ENCODE measurements at regions not wholly inside any gene's neighbourhood (a gene's known extent, or its start where the extent isn't known, plus 50 kb on each side); places are given as distances from the start of the nearest gene placed in this dataset.

DNA sequence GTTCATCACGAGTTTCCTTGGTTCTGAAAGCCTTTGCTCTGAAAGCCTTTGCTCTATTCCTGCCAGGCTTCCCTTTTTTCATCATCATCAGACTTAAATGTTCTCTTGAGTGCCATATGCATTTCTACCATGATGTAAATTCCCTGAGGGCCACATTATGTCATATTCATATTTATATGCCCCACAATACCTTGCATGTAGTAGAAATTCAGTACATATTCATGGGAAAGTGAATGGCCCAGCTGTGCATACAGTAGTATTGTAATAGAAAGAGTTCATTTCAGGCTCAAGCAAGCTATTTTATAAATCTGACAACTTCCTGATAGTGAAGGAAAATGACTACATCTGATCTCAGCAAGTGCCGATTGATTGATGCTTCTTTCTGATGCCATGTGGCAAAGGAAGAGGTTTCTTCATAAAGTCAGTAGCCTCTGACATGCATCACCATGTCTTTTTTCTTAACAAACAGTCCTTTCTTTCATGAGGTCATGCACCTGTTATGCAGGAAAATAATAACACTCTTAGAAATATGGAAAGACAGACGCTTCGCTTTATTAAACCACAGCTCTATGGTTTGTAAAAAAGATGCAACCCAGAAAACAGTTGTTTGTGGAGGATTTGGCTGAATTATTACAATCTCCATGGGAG lies 308.7 kb downstream of the SAMD5 start:
- DNase-seq (ENCODE audit: low read depth in 4 of 6, low spot score in 6 of 6), result no peak
- Histone ChIP-seq H3K9me3 (ENCODE audit: control insufficient read depth, insufficient read depth, low read length) (no peaks in the 10 kb centered on the region), H3K4me1 (ENCODE audit: control insufficient read depth, insufficient read depth, low read length) (no peaks in the 10 kb centered on the region), H3K36me3 (ENCODE audit: control insufficient read depth, insufficient read depth, low read length) (no peaks in the 10 kb centered on the region), H3K27me3 (ENCODE audit: control insufficient read depth, insufficient read depth, low read length) (no peaks in the 10 kb centered on the region), H3K27ac (ENCODE audit: low read depth, low read length) (no peak overlapping the region), H3K4me3 (ENCODE audit: low read depth, low read length) (no peak overlapping the region)
- 50% methylated on average over 1 of the region's 4 CpGs for WGBS (ENCODE audit: insufficient coverage)

DNA sequence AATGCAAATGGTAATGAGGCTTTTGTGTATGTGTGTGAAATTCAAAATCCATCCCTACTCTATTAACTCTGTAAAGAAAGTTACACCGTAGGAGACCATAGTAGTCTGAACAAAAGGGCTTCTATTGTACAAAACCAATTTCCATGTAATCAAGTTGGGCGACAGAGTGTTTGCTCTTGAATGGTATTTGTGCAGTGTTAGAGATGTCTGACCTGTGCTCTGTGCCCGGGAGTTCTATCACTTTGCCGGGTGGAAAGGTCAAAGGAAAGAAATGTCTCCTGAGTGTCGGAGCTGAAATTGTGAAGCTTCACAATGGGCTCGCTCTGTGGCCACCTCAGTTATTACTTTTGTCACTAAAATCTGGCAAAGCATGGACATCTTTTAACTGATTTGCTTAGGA lies 312.0 kb downstream of the SAMD5 start:
- no peaks in the 10 kb centered on the region for H3K9me3 ChIP-seq (ENCODE audit: control insufficient read depth, insufficient read depth, low read length)
- H3K27ac ChIP-seq (ENCODE audit: low read depth, low read length), result no peak overlapping the region
- 20% methylated on average over 2 of the region's 6 CpGs for WGBS (ENCODE audit: insufficient coverage)
- DNase-seq (ENCODE audit: low read depth in 4 of 6, low spot score in 6 of 6), result no peak
- no peak overlapping the region for H3K4me3 ChIP-seq (ENCODE audit: low read depth, low read length)
- H3K27me3 ChIP-seq (ENCODE audit: control insufficient read depth, insufficient read depth, low read length), result no peaks in the 10 kb centered on the region
- H3K36me3 ChIP-seq (ENCODE audit: control insufficient read depth, insufficient read depth, low read length), result no peaks in the 10 kb centered on the region
- no peaks in the 10 kb centered on the region for H3K4me1 ChIP-seq (ENCODE audit: control insufficient read depth, insufficient read depth, low read length)

DNA sequence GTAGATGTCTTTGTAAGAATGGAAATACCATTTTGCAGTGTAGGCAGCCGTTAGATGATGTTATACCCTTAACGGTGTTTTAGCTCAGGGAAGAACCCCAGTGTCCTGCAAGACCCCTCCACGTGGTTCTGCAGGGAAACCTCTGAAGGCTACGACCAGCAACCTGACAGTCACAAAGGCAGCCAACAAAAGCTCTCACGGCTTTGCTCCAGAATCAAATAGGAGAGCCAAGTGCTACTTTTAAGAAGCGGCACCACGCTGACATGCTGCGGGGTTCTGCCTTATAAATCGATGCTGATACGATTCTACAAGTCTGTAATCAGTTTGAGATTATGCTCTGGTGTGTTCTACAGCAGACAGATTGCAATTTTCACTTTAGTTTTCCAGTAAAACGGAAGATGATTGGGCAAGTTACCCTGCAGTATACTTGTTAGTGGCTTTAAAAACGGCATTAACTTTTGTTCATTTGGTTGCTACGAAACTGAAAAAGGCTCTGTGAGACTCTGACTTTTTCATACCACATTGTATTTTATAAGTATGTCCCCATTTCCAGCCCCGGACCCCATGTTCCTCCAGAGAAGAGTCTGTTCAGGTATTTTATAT lies 312.9 kb downstream of the SAMD5 start:
- Histone ChIP-seq H3K4me3 (ENCODE audit: low read depth, low read length) (no peak overlapping the region), H3K9me3 (ENCODE audit: control insufficient read depth, insufficient read depth, low read length) (no peaks in the 10 kb centered on the region), H3K36me3 (ENCODE audit: control insufficient read depth, insufficient read depth, low read length) (no peaks in the 10 kb centered on the region), H3K27ac (ENCODE audit: low read depth, low read length) (no peak overlapping the region), H3K4me1 (ENCODE audit: control insufficient read depth, insufficient read depth, low read length) (no peaks in the 10 kb centered on the region), H3K27me3 (ENCODE audit: control insufficient read depth, insufficient read depth, low read length) (no peaks in the 10 kb centered on the region)
- WGBS (ENCODE audit: insufficient coverage), result 12% methylated on average over 11 of the region's 14 CpGs
- DNase-seq (ENCODE audit: low read depth in 4 of 6, low spot score in 6 of 6), result peak in 4 of 6 donors; percentile 15 to 79 (median 36)

DNA sequence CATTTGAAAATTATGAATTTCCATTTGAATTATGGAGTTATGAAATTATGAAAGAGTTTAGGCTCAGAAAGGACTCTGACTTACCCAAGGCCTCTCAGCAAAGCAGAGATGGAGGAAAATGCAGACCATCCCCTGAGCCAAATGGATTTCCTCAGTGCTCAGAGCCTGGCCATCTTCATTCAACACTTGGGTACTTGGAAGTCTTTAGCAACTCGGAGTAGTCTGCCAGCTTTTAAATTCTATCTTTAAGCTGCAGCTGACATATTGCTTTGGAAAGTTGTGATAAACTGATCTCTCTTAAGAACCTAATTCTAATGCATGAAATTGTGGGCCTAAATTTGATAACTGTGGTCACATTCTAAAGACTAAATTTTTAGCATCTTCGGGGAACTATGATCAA lies 315.4 kb downstream of the SAMD5 start:
- Histone ChIP-seq H3K4me3 (ENCODE audit: low read depth, low read length) (no peak overlapping the region), H3K4me1 (ENCODE audit: control insufficient read depth, insufficient read depth, low read length) (no peaks in the 10 kb centered on the region), H3K27ac (ENCODE audit: low read depth, low read length) (no peak overlapping the region), H3K27me3 (ENCODE audit: control insufficient read depth, insufficient read depth, low read length) (no peaks in the 10 kb centered on the region), H3K9me3 (ENCODE audit: control insufficient read depth, insufficient read depth, low read length) (no peaks in the 10 kb centered on the region), H3K36me3 (ENCODE audit: control insufficient read depth, insufficient read depth, low read length) (no peaks in the 10 kb centered on the region)
- WGBS (ENCODE audit: insufficient coverage), result no CpG with 5 or more reads among the region's 2 CpGs
- DNase-seq (ENCODE audit: low read depth in 4 of 6, low spot score in 6 of 6), result peak in 1 of 6 donors; percentile 60

DNA sequence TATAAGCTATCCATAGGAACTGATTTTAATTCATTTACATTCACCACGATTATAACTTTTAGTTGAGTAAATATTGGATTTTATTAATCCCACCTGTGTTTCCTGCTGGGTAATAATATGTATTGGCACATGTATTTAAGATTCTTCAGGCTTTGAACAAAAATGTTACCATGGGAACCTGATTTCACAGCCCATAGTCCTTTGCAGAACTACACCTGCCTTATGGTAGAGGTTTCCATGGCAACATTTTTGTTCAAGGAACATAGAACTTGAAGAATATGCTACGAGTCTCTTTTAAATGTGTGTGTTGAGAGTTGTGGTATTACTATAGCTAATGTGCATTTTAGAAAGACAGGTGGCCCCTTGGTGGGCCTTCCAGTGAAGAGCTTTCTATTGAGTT lies 317.4 kb downstream of the SAMD5 start:
- no peak overlapping the region for H3K4me3 ChIP-seq (ENCODE audit: low read depth, low read length)
- H3K36me3 ChIP-seq (ENCODE audit: control insufficient read depth, insufficient read depth, low read length), result no peaks in the 10 kb centered on the region
- WGBS (ENCODE audit: insufficient coverage), result 38% methylated on average over 1 of the region's 2 CpGs
- H3K27ac ChIP-seq (ENCODE audit: low read depth, low read length), result no peak overlapping the region
- H3K9me3 ChIP-seq (ENCODE audit: control insufficient read depth, insufficient read depth, low read length), result no peaks in the 10 kb centered on the region
- no peaks in the 10 kb centered on the region for H3K4me1 ChIP-seq (ENCODE audit: control insufficient read depth, insufficient read depth, low read length)
- DNase-seq (ENCODE audit: low read depth in 4 of 6, low spot score in 6 of 6), result peak in 4 of 6 donors; percentile 31 to 94 (median 56)
- H3K27me3 ChIP-seq (ENCODE audit: control insufficient read depth, insufficient read depth, low read length), result no peaks in the 10 kb centered on the region

DNA sequence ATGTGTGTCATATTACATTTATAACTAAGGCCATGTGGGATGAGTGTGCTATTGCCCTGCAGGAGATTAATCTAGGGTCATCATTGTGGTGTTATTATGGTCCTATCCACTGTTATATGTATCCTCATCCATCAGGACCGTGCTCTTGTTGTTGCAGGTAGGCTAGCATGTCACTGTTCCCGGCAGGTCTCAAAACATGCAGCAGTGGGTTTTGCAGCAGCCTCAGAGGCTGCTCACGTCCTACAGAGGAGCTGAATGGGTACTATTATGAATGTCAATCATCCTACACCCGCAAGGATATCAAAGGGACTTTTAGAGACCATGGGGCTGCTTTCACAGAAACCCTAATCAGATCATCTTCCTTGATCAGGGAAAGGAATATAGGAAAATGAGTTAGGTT lies 318.2 kb downstream of the SAMD5 start:
- no peak overlapping the region for H3K27ac ChIP-seq (ENCODE audit: low read depth, low read length)
- no peak for DNase-seq (ENCODE audit: low read depth in 4 of 6, low spot score in 6 of 6)
- no peak overlapping the region for H3K4me3 ChIP-seq (ENCODE audit: low read depth, low read length)
- no peaks in the 10 kb centered on the region for H3K36me3 ChIP-seq (ENCODE audit: control insufficient read depth, insufficient read depth, low read length)
- H3K9me3 ChIP-seq (ENCODE audit: control insufficient read depth, insufficient read depth, low read length), result no peaks in the 10 kb centered on the region
- WGBS (ENCODE audit: insufficient coverage), result no CpG with 5 or more reads among the region's 4 CpGs
- no peaks in the 10 kb centered on the region for H3K4me1 ChIP-seq (ENCODE audit: control insufficient read depth, insufficient read depth, low read length)
- no peaks in the 10 kb centered on the region for H3K27me3 ChIP-seq (ENCODE audit: control insufficient read depth, insufficient read depth, low read length)

DNA sequence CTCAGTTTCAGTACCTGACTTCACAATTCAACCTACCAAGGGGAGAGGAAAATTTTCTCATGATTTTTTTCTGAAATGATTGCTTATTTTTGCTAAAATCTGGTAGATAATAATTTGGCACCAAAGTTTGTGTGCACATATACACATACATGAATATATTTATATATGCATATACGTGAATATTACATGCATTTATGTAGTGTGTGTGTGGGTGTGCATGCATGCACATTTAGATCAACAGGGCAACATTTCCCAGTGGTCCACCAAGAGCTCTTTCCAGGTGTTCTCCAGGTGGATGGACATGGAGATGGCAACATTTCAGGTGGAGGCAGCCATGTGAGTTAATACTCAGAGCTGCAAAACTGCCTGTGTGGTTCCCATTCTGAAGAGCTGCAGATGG lies 320.9 kb downstream of the SAMD5 start:
- Histone ChIP-seq H3K27ac (ENCODE audit: low read depth, low read length) (no peak overlapping the region), H3K4me3 (ENCODE audit: low read depth, low read length) (no peak overlapping the region), H3K4me1 (ENCODE audit: control insufficient read depth, insufficient read depth, low read length) (no peaks in the 10 kb centered on the region), H3K9me3 (ENCODE audit: control insufficient read depth, insufficient read depth, low read length) (no peaks in the 10 kb centered on the region), H3K36me3 (ENCODE audit: control insufficient read depth, insufficient read depth, low read length) (no peaks in the 10 kb centered on the region), H3K27me3 (ENCODE audit: control insufficient read depth, insufficient read depth, low read length) (no peaks in the 10 kb centered on the region)
- no peak for DNase-seq (ENCODE audit: low read depth in 4 of 6, low spot score in 6 of 6)
- no CpG with 5 or more reads among the region's 1 CpG for WGBS (ENCODE audit: insufficient coverage)

DNA sequence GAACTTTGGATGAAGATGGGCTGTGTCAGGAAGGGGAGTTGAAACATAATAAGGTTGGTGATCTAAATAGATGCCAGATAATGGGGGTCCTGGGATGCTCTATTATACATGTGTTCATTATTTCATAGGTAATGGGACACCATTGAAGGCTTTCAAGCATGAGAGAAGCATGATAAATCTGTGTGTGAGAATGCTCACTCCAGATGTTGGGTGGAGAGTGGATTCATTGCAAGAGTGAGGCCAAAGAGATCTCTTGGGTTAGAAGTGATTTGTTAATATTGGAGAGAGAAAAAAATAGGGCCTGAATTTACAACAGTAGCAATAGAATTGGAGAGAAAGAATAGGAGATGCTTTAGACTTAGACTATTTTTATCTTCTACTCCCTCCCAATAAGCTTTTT lies 321.3 kb downstream of the SAMD5 start:
- Histone ChIP-seq H3K4me3 (ENCODE audit: low read depth, low read length) (no peak overlapping the region), H3K36me3 (ENCODE audit: control insufficient read depth, insufficient read depth, low read length) (no peaks in the 10 kb centered on the region), H3K9me3 (ENCODE audit: control insufficient read depth, insufficient read depth, low read length) (no peaks in the 10 kb centered on the region), H3K27me3 (ENCODE audit: control insufficient read depth, insufficient read depth, low read length) (no peaks in the 10 kb centered on the region), H3K4me1 (ENCODE audit: control insufficient read depth, insufficient read depth, low read length) (no peaks in the 10 kb centered on the region), H3K27ac (ENCODE audit: low read depth, low read length) (no peak overlapping the region)
- no peak for DNase-seq (ENCODE audit: low read depth in 4 of 6, low spot score in 6 of 6)

DNA sequence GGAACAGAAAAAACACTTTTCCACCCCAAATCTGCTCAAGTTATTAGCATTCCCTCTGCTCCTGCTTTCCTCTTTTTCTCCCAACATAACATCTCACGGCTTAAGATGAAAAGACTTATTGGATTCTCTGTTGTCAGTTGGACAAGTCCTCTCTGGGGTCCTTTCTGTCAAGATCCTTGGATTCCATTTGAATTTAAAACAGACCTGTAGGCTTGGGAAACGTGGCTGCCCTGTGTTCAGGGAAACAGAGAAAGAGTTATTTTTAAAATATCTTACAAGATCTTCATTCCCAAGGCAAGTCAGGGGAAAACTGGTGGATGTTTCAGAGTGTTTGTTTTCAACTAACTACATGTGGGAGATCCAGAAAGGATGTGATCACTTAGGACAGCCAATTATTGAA lies 322.9 kb downstream of the SAMD5 start:
- 60% methylated on average over 1 of the region's 2 CpGs for WGBS (ENCODE audit: insufficient coverage)
- Histone ChIP-seq H3K4me3 (ENCODE audit: low read depth, low read length) (no peak overlapping the region), H3K27me3 (ENCODE audit: control insufficient read depth, insufficient read depth, low read length) (no peaks in the 10 kb centered on the region), H3K27ac (ENCODE audit: low read depth, low read length) (no peak overlapping the region), H3K36me3 (ENCODE audit: control insufficient read depth, insufficient read depth, low read length) (no peaks in the 10 kb centered on the region), H3K4me1 (ENCODE audit: control insufficient read depth, insufficient read depth, low read length) (no peaks in the 10 kb centered on the region), H3K9me3 (ENCODE audit: control insufficient read depth, insufficient read depth, low read length) (no peaks in the 10 kb centered on the region)
- peak in 1 of 6 donors; percentile 5 for DNase-seq (ENCODE audit: low read depth in 4 of 6, low spot score in 6 of 6)

DNA sequence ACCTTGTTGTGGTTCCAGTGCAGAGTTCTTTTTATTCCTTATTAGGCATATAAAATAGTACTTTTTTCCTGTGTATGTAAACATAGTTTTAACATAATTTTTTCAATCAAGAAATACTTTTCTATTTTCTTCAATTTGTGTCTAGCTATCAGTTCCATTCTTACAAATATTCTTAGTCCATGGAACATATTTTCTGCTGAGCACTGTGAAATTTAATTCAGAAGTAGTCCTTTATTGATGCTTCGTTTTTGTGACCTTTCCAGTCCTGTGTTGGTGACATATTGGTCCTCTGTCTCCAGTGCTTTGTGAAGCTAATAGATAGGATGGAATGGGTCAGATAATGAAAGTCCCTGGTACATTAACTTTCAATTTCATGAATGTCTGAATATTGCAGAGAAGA lies 325.1 kb downstream of the SAMD5 start:
- WGBS (ENCODE audit: insufficient coverage), result no CpG with 5 or more reads among the region's 1 CpG
- Histone ChIP-seq H3K4me3 (ENCODE audit: low read depth, low read length) (no peak overlapping the region), H3K27me3 (ENCODE audit: control insufficient read depth, insufficient read depth, low read length) (no peaks in the 10 kb centered on the region), H3K36me3 (ENCODE audit: control insufficient read depth, insufficient read depth, low read length) (no peaks in the 10 kb centered on the region), H3K9me3 (ENCODE audit: control insufficient read depth, insufficient read depth, low read length) (no peaks in the 10 kb centered on the region), H3K27ac (ENCODE audit: low read depth, low read length) (no peak overlapping the region), H3K4me1 (ENCODE audit: control insufficient read depth, insufficient read depth, low read length) (no peaks in the 10 kb centered on the region)
- DNase-seq (ENCODE audit: low read depth in 4 of 6, low spot score in 6 of 6), result peak in 1 of 6 donors; percentile 55
